ENCODE measurements at regions not wholly inside any gene's neighbourhood (a gene's known extent, or its start where the extent isn't known, plus 50 kb on each side); places are given as distances from the start of the nearest gene placed in this dataset.

DNA sequence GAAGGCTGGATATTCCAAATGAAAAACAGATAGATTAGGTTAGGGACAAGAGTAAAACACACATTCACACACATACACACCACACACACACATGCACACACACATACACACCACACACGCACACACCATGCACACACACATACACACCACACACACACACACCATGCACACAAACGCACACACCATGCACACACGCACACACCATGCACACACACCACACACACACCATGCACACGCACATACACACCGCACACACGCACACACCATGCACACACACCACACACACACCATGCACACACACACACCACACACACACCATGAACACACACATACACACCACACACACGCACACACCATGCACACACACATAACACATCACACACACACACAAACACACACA is 203.7 kb upstream of the ZFHX3 start:
- H2AFZ ChIP-seq (ENCODE audit: low read length): no peak overlapping the region
- H3K9ac ChIP-seq (ENCODE audit: insufficient read depth, low read length): no peak overlapping the region
- no peak for DNase-seq (ENCODE audit: low read depth in 2 of 2)
- TF ChIP-seq, protein P1, sequence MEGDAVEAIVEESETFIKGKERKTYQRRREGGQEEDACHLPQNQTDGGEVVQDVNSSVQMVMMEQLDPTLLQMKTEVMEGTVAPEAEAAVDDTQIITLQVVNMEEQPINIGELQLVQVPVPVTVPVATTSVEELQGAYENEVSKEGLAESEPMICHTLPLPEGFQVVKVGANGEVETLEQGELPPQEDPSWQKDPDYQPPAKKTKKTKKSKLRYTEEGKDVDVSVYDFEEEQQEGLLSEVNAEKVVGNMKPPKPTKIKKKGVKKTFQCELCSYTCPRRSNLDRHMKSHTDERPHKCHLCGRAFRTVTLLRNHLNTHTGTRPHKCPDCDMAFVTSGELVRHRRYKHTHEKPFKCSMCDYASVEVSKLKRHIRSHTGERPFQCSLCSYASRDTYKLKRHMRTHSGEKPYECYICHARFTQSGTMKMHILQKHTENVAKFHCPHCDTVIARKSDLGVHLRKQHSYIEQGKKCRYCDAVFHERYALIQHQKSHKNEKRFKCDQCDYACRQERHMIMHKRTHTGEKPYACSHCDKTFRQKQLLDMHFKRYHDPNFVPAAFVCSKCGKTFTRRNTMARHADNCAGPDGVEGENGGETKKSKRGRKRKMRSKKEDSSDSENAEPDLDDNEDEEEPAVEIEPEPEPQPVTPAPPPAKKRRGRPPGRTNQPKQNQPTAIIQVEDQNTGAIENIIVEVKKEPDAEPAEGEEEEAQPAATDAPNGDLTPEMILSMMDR (conservative IDR thresholded peaks at IDR 0.05 in 1 of 2, IDR thresholded peaks at IDR 0.05 in 1 of 2; ENCODE audit: low read depth in 1 of 2, low read length in 2 of 2): no peak
- no peak for TF ChIP-seq EZH2 (IDR thresholded peaks at IDR 0.05; ENCODE audit: low read length, missing control alignments)
- no peaks in the 10 kb centered on the region for H3K4me1 ChIP-seq (ENCODE audit: control insufficient read depth, extremely low read depth, insufficient read depth, low read length)
- H3K36me3 ChIP-seq (ENCODE audit: control insufficient read depth, insufficient read depth, low read length): no peaks in the 10 kb centered on the region
- H3K4me2 ChIP-seq (ENCODE audit: extremely low read depth, insufficient read depth, low read length): no peak overlapping the region
- H3K9me3 ChIP-seq (ENCODE audit: control insufficient read depth, insufficient read depth, low read depth, low read length): no peaks in the 10 kb centered on the region
- H3K79me2 ChIP-seq (ENCODE audit: control insufficient read depth, insufficient read depth, low read length): no peaks in the 10 kb centered on the region
- H4K20me1 ChIP-seq (ENCODE audit: control insufficient read depth, extremely low read depth, insufficient read depth, low read length): no peaks in the 10 kb centered on the region
- H3K4me3 ChIP-seq (replicated peaks in 1 of 4; ENCODE audit: control extremely low read depth in 1 of 4, insufficient read depth in 1 of 4, low read depth in 3 of 4, low read length in 4 of 4): no peak overlapping the region
- H3K27me3 ChIP-seq (ENCODE audit: control insufficient read depth, insufficient read depth, low read length): no peaks in the 10 kb centered on the region
- H3K27ac ChIP-seq (ENCODE audit: insufficient read depth, low read length): no peak overlapping the region

DNA sequence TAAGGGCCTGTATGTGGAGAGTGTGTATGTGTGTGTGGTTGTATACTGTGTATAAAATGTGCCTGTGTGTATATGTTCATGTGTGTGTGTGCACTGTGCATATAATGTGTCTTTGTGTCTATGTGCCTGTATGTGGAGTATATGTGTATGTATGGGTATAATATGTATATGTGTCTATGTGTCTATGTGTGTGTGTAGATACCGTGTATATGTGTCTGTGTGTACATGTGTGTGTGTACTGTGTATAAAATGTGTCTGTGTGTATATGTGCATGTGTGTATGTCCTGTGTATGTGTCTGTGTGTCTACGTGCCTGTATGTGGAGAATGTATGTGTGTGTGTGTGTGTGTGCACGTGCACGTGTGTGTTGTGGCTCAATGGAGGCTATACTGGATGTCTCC is 200.4 kb upstream of the ZFHX3 start:
- Histone ChIP-seq H3K79me2 (ENCODE audit: control insufficient read depth, insufficient read depth, low read length) (no peaks in the 10 kb centered on the region), H3K4me1 (ENCODE audit: control insufficient read depth, extremely low read depth, insufficient read depth, low read length) (no peaks in the 10 kb centered on the region), H3K9me3 (ENCODE audit: control insufficient read depth, insufficient read depth, low read depth, low read length) (no peaks in the 10 kb centered on the region), H3K27me3 (ENCODE audit: control insufficient read depth, insufficient read depth, low read length) (no peaks in the 10 kb centered on the region), H4K20me1 (ENCODE audit: control insufficient read depth, extremely low read depth, insufficient read depth, low read length) (no peaks in the 10 kb centered on the region), H2AFZ (ENCODE audit: low read length) (no peak overlapping the region), H3K27ac (ENCODE audit: insufficient read depth, low read length) (no peak overlapping the region), H3K36me3 (ENCODE audit: control insufficient read depth, insufficient read depth, low read length) (no peaks in the 10 kb centered on the region), H3K4me3 (replicated peaks in 1 of 4; ENCODE audit: control extremely low read depth in 1 of 4, insufficient read depth in 1 of 4, low read depth in 3 of 4, low read length in 4 of 4) (no peak overlapping the region), H3K4me2 (ENCODE audit: extremely low read depth, insufficient read depth, low read length) (no peak overlapping the region), H3K9ac (ENCODE audit: insufficient read depth, low read length) (no peak overlapping the region)
- DNase-seq (ENCODE audit: low read depth in 2 of 2): no peak
- TF ChIP-seq, protein P1 (conservative IDR thresholded peaks at IDR 0.05 in 1 of 2, IDR thresholded peaks at IDR 0.05 in 1 of 2; ENCODE audit: low read depth in 1 of 2, low read length in 2 of 2): no peak
- TF ChIP-seq EZH2 (IDR thresholded peaks at IDR 0.05; ENCODE audit: low read length, missing control alignments): no peak

- Histone ChIP-seq H3K4me1 (ENCODE audit: control insufficient read depth, extremely low read depth, insufficient read depth, low read length) (no peaks in the 10 kb centered on the region), H3K27me3 (ENCODE audit: control insufficient read depth, insufficient read depth, low read length) (no peaks in the 10 kb centered on the region), H4K20me1 (ENCODE audit: control insufficient read depth, extremely low read depth, insufficient read depth, low read length) (no peaks in the 10 kb centered on the region), H3K4me2 (ENCODE audit: extremely low read depth, insufficient read depth, low read length) (no peak overlapping the region), H3K36me3 (ENCODE audit: control insufficient read depth, insufficient read depth, low read length) (no peaks in the 10 kb centered on the region), H3K9me3 (ENCODE audit: control insufficient read depth, insufficient read depth, low read depth, low read length) (no peaks in the 10 kb centered on the region), H2AFZ (ENCODE audit: low read length) (no peak overlapping the region), H3K27ac (ENCODE audit: insufficient read depth, low read length) (no peak overlapping the region), H3K79me2 (ENCODE audit: control insufficient read depth, insufficient read depth, low read length) (no peaks in the 10 kb centered on the region), H3K9ac (ENCODE audit: insufficient read depth, low read length) (no peak overlapping the region), H3K4me3 (replicated peaks in 1 of 4; ENCODE audit: control extremely low read depth in 1 of 4, insufficient read depth in 1 of 4, low read depth in 3 of 4, low read length in 4 of 4) (no peak overlapping the region)
- TF ChIP-seq, protein P1 (conservative IDR thresholded peaks at IDR 0.05 in 1 of 2, IDR thresholded peaks at IDR 0.05 in 1 of 2; ENCODE audit: low read depth in 1 of 2, low read length in 2 of 2): no peak
- TF ChIP-seq EZH2 (IDR thresholded peaks at IDR 0.05; ENCODE audit: low read length, missing control alignments): no peak
- no peak for DNase-seq (ENCODE audit: low read depth in 2 of 2)
Observed at GRCh38 chr16:73240920-73241319, 193.0 kb upstream of the ZFHX3 start.

All from fibroblast of lung (primary cell).